ENCODE measurements at regions not wholly inside any gene's neighbourhood (a gene's known extent, or its start where the extent isn't known, plus 50 kb on each side); places are given as distances from the start of the nearest gene placed in this dataset.
"Not testable (repeated sequence)": the region's sequence is repeated elsewhere in the genome, so short reads cannot be mapped to it uniquely, and the experiment has no call there.

GRCh38 chr16:19980632-19981265, 92.9 kb downstream of the GPR139 start:
- peak; percentile 15 for DNase-seq (ENCODE audit: insufficient read length, low spot score)
- FAIRE-seq: peak; percentile 58

- DNase-seq (ENCODE audit: insufficient read length, low spot score) (no peak), FAIRE-seq (no peak)
Observed at GRCh38 chr16:19979638-19980037, 94.1 kb downstream of the GPR139 start.

- DNase-seq (ENCODE audit: insufficient read length, low spot score) (no peak), FAIRE-seq (no peak)
Observed at GRCh38 chr16:19974607-19975006, 90.0 kb upstream of the GPRC5B start.

GRCh38 chr16:19972111-19972510, 87.5 kb upstream of the GPRC5B start:
- FAIRE-seq (no peak), DNase-seq (ENCODE audit: insufficient read length, low spot score) (no peak)

GRCh38 chr16:19968891-19969683, 84.4 kb upstream of the GPRC5B start:
- DNase-seq (ENCODE audit: insufficient read length, low spot score) (no peak), FAIRE-seq (no peak)

GRCh38 chr16:19967963-19968362, 83.3 kb upstream of the GPRC5B start:
- FAIRE-seq (no peak), DNase-seq (ENCODE audit: insufficient read length, low spot score) (no peak)

GRCh38 chr16:19967561-19967960, 82.9 kb upstream of the GPRC5B start:
- FAIRE-seq: no peak
- no peak for DNase-seq (ENCODE audit: insufficient read length, low spot score)

- FAIRE-seq (no peak), DNase-seq (ENCODE audit: insufficient read length, low spot score) (no peak)
Observed at GRCh38 chr16:19963301-19963700, 78.7 kb upstream of the GPRC5B start.

GRCh38 chr16:19960183-19960582, 75.5 kb upstream of the GPRC5B start:
- no peak for DNase-seq (ENCODE audit: insufficient read length, low spot score)
- no peak for FAIRE-seq

GRCh38 chr16:19959736-19960135, 75.1 kb upstream of the GPRC5B start:
- DNase-seq (ENCODE audit: insufficient read length, low spot score): no peak
- FAIRE-seq: no peak

- not testable (repeated sequence) for FAIRE-seq; DNase-seq (ENCODE audit: insufficient read length, low spot score)
Observed at GRCh38 chr16:19955896-19956295, 71.2 kb upstream of the GPRC5B start.

- FAIRE-seq; DNase-seq (ENCODE audit: insufficient read length, low spot score): not testable (repeated sequence)
Observed at GRCh38 chr16:19955084-19955483, 70.4 kb upstream of the GPRC5B start.

GRCh38 chr16:19948186-19949104, 63.8 kb upstream of the GPRC5B start:
- FAIRE-seq (no peak), DNase-seq (ENCODE audit: insufficient read length, low spot score) (no peak)

- FAIRE-seq (no peak), DNase-seq (ENCODE audit: insufficient read length, low spot score) (no peak)
Observed at GRCh38 chr16:19945934-19946333, 61.3 kb upstream of the GPRC5B start.

- no peak for DNase-seq (ENCODE audit: insufficient read length, low spot score)
- FAIRE-seq: no peak
Observed at GRCh38 chr16:19940195-19940594, 55.5 kb upstream of the GPRC5B start.

GRCh38 chr16:19939553-19939952, 54.9 kb upstream of the GPRC5B start:
- FAIRE-seq (no peak), DNase-seq (ENCODE audit: insufficient read length, low spot score) (no peak)

GRCh38 chr16:19938536-19938935, 53.9 kb upstream of the GPRC5B start:
- DNase-seq (ENCODE audit: insufficient read length, low spot score) (no peak), FAIRE-seq (no peak)

- FAIRE-seq (no peak), DNase-seq (ENCODE audit: insufficient read length, low spot score) (no peak)
Observed at GRCh38 chr16:19936441-19936840, 51.8 kb upstream of the GPRC5B start.

- FAIRE-seq (no peak), DNase-seq (ENCODE audit: insufficient read length, low spot score) (no peak)
Observed at GRCh38 chr16:19935694-19936093, 51.0 kb upstream of the GPRC5B start.

Measured in GM19239 (cell line).